ENCODE measurements at regions not wholly inside any gene's neighbourhood (a gene's known extent, or its start where the extent isn't known, plus 50 kb on each side); places are given as distances from the start of the nearest gene placed in this dataset.

DNA sequence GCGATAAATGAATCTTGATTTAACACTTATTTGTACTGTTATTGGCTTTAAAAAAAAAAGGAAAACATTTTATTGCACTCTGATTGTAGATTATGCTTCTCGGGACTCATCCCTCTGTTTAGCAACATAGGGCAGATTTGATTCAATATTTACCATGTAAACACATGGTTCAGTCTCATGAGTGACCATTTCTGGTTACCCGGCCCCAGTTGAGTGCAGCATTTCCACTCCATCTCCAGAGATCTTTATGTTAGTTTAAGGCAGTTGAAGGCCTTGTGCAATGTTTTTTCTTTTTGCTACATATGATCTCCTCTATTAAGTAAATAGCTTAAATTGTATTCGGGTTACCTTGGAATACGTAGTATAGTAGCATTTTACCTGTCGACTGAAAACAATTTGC is 143.3 kb upstream of the RPS6KA3 start:
- DNase-seq (ENCODE audit: low read depth), result no peak
- no peak overlapping the region for H3K4me3 ChIP-seq (ENCODE audit: low read depth, low read length)
- no peak for TF ChIP-seq CTCF (IDR thresholded peaks at IDR 0.05; ENCODE audit: low read depth, low read length, missing control alignments)
- in situ Hi-C loops (cut with HindIII; ENCODE audit: low sequenced_read_pairs), result no loop called here

DNA sequence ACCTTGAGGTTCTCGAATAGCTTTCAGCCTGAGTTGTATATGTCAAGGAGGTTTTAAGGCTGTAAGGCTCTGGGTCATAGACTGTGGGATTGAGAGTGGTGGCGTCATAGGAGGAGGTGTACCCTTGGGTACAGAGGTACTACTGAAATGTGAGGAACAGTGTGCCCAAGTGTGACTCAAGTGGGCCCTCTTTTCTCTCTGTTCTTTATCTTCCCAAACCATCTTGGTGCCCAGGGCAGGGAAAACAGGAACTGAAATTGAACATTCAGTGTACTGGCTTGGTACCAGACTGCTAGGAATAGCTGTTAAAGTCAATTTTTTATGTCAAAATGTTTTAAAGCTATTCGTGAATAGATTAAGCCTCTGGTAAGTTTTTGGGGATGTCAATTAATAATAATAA is 136.2 kb upstream of the RPS6KA3 start:
- H3K4me3 ChIP-seq (ENCODE audit: low read depth, low read length), result no peak overlapping the region
- in situ Hi-C loops (cut with HindIII; ENCODE audit: low sequenced_read_pairs), result no loop called here
- TF ChIP-seq CTCF (IDR thresholded peaks at IDR 0.05; ENCODE audit: low read depth, low read length, missing control alignments), result no peak
- DNase-seq (ENCODE audit: low read depth), result no peak

DNA sequence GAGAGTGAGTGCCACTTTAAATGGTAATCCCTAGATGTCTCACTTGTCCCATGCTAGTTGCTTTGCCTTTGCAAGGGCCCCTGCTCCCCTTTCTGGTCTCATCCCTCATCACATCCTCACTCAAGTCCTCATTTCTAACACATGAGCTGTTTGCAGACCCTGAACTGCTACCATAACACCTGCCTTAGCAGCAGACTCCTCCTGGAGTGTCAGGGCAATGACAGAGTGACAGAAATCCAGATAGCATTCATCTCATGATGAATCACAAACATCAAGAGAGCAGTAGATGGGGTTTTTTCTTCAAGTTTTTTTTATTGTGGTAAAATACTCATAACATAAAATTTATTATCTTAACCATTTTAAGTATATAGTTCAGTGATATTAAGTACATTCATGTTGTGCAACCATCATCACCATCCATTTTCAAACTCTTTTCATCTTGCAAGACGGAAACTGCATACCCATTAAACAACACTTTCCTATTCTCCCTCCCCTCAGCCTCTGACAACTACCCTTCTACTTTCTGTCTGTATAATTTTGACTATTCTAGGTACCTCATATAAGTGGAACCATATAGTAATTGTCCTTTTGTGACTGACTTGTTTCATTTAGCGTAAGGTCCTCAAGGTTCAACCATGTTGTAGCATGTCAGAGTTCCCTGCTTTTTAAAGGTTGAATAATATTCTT is 133.2 kb upstream of the RPS6KA3 start:
- in situ Hi-C loops (cut with HindIII; ENCODE audit: low sequenced_read_pairs), result no loop called here
- TF ChIP-seq CTCF (IDR thresholded peaks at IDR 0.05; ENCODE audit: low read depth, low read length, missing control alignments), result no peak
- no peak for DNase-seq (ENCODE audit: low read depth)
- H3K4me3 ChIP-seq (ENCODE audit: low read depth, low read length), result no peak overlapping the region

GRCh38 chrX:20397587-20397986 is 130.9 kb upstream of the RPS6KA3 start:
- no peak overlapping the region for H3K4me3 ChIP-seq (ENCODE audit: low read depth, low read length)
- no peak for TF ChIP-seq CTCF (IDR thresholded peaks at IDR 0.05; ENCODE audit: low read depth, low read length, missing control alignments)
- in situ Hi-C loops (cut with HindIII; ENCODE audit: low sequenced_read_pairs), result no loop called here
- DNase-seq (ENCODE audit: low read depth), result no peak

DNA sequence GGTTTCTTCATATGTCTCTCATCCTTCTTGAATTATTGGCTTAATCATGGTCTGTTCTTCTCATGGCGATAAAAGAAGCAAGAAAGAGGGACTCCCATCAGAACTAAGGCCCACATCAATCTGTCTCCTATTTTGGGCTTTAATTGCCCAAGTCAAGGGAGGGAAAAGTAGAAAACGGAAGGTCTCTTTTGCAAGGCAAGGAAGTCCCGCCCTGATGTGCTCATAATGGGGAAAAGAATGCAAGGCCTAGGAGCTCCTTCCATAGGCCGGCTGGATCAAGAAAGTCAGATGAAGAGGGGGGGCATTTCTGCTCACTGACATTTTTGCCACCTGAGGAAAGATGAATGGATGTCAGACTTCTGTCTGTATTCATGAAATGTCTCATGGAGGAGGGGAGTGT is 127.7 kb upstream of the RPS6KA3 start:
- TF ChIP-seq CTCF (IDR thresholded peaks at IDR 0.05; ENCODE audit: low read depth, low read length, missing control alignments), result no peak
- in situ Hi-C loops (cut with HindIII; ENCODE audit: low sequenced_read_pairs), result no loop called here
- DNase-seq (ENCODE audit: low read depth), result no peak
- no peak overlapping the region for H3K4me3 ChIP-seq (ENCODE audit: low read depth, low read length)

- in situ Hi-C loops (cut with HindIII; ENCODE audit: low sequenced_read_pairs), result no loop called here
- no peak for TF ChIP-seq CTCF (IDR thresholded peaks at IDR 0.05; ENCODE audit: low read depth, low read length, missing control alignments)
- H3K4me3 ChIP-seq (ENCODE audit: low read depth, low read length), result no peak overlapping the region
- DNase-seq (ENCODE audit: low read depth), result no peak
Observed at GRCh38 chrX:20393944-20394343, 127.2 kb upstream of the RPS6KA3 start.

All from astrocyte of the cerebellum (primary cell).